Stimulated activated CD4-positive, alpha-beta T cell treated with anti-CD3 and anti-CD28 coated beads, TNF-alpha, amount 100 ng/mL, for 24 hours (primary cell): ENCODE measurements at regions not wholly inside any gene's neighbourhood (a gene's known extent, or its start where the extent isn't known, plus 50 kb on each side); places are given as distances from the start of the nearest gene placed in this dataset.
"Not testable (repeated sequence)": the region's sequence is repeated elsewhere in the genome, so short reads cannot be mapped to it uniquely, and the experiment has no call there.

ENCODE experiments used
- DNase-seq, 3 experiments: peaks; one replicate each; pipeline ENCODE4 v3.0.0-alpha.2; 2020; ENCODE audit warnings: low read depth in 3 of 3

DNA sequence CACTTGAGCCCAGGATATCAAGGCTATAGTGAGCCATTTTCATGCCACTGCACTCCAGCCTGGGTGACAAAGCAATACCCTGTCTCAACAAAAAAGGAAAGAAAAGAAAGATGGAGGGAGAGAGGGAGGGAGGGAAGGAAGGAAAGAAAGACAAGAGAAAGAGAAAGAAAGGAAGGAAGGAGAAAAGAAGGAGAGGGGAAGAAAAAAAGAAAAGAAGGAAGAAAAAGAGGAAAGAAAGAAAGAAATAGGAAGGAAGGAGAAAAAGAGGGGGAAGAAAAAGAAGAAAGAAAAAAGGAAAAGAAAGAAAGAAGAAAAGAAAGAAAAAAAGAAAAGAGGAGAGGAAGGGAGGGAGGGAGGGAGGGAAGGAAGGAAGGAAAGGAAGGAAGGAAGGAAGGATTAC, 321.5 kb upstream of the CNTNAP2 start:
- no peak for DNase-seq

GRCh38 chr7:145784809-145785780, 331.5 kb upstream of the CNTNAP2 start:
- DNase-seq, result no peak

DNA sequence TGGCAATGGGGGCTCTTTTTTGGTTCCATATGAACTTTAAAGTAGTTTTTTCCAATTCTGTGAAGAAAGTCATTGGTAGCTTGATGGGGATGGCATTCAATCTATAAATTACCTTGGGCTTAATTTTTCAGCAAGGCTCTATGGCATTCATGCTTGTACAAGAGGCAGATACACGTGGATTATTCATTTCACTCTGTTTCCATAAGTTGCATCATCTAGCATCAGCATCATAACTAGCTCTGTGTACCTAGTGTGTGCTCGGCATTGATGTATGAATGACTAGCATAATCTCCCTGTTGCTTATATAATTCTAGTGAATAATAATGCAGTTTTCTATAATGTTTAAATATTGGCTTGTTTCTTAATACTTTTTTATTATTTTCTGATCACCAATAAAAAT, 335.2 kb upstream of the CNTNAP2 start:
- DNase-seq, result not testable (repeated sequence)

- no peak for DNase-seq
Measured at GRCh38 chr7:145779140-145779539, 337.5 kb upstream of the CNTNAP2 start.

DNA sequence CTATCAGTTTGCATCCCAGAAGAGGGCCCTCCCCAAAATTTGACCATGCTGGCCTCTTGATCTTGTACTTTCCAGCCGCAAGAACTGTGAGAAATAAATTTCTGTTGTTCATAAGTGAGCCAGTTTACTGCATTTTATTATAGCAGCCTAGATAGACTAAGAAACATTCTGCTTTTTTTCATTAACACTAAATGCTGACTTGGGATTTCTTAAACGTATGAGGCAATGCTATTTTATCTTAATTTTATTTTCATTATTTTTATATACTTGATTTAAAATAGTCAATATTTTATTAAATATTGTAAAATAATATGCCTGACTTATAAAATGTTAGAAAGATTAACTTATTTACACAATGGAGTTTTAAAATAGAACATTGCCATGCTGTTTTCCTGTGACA, 341.8 kb upstream of the CNTNAP2 start:
- DNase-seq, result no peak

GRCh38 chr7:145753004-145753403, 363.6 kb upstream of the CNTNAP2 start:
- no peak for DNase-seq

- DNase-seq, result no peak
Measured at GRCh38 chr7:145737617-145738016, 379.0 kb upstream of the CNTNAP2 start.

DNA sequence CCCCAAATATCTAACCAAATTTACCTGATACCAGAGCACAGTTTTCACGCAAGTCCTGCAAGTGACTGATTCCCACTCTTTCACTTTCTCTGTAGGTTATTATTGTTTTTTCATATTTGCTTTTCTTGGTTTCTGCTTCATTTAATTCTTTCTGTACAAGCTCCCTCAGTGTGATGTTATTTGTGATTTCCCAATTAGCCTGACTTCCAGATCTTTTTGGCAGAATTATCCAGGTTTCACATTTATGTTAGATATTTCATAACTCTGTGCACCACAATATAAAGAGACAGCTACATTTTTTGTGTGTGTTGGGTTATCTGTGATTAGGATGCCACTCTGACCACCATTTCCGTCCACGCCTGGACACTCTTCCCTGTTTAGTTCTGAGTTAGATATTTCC, 381.5 kb upstream of the CNTNAP2 start:
- DNase-seq, result no peak

- no peak for DNase-seq
Measured at GRCh38 chr7:145732521-145732920, 384.1 kb upstream of the CNTNAP2 start.

- DNase-seq, result no peak
Measured at GRCh38 chr7:145729691-145730090, 386.9 kb upstream of the CNTNAP2 start.

DNA sequence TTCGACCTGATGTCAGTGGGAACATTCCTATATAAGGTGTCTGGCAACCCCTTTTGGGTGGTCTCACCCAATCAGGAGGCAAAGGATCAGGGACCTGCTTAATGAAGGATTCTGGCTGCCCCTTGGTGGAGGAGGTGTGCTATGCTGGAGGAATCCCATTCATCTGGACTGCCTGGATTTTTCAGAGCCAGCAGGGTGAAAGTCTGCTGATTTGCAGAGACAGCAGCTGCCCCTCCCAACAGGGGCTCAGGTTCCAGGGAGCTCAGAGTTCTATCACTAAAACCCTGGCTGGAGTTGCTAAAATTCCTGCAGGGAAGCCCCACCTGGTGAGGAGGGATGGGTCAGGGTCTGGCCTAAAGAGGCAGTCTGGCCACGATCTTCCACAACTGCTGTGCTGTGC, 398.5 kb upstream of the CNTNAP2 start:
- DNase-seq, result no peak

GRCh38 chr7:145700488-145700887, 416.1 kb upstream of the CNTNAP2 start:
- DNase-seq, result no peak

DNA sequence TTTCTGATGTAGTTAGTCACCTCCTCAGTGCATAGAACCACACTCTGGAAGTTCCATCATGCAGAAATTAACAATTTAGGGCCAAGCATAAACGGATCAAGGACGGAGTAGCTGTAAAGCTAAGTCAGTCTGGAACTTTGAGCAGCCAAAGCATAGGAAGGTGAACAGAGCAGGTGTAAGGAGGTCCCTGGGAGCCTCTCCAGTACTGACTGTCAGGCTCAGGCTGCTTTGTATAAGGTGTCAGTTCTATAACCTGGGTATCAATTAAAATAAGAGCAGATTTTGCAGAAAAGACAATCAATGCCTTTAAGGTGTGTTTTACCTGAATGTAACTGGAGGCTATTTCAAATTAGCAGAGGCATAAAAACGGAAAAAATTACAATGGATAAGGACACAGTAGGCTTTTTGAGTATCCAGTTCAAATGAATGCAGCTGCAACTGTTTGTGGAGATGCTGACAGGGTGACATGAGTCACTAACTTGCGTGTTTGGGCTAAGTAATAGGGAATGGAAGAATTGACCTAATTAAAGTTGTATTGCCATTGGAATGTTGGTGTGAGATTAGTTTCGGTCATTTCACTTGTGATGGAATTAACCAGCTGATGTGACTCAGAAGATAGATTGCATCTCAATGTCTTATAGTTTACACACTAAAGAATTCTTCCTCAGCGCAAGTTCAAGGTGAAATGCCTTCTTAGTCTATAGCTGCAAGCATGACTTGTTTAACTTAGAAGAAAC, 417.9 kb upstream of the CNTNAP2 start:
- DNase-seq, result no peak

DNA sequence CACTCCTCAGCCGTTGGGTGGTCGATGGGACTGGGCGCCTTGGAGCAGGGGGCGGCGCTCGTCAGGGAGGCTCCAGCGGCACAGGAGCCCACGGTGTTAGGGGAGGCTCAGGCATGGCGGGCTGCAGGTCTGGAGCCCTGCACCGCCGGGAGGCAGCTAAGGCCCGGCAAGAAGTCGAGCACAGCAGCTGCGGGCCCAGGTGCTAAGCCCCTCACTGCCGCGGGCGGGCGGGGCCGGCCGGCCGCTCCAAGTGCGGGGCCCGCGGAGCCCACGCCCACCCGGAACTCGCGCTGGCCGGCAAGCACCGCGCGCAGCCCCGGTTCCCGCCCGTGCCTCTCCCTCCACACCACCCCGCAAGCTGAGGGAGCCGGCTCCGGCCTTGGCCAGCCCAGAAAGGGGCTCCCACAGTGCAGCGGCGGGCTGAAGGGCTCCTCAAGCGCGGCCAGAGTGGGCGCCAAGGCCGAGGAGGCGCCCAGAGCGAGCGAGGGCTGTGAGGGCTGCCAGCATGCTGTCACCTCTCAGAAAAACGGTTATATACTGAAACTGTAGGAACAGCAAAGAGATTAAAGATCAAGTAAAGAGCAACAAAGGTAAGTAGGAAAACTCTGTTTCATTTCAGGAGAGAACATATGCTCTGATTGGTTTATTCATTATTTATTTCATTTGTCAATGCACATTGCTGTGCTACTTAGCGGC, 419.0 kb upstream of the CNTNAP2 start:
- not testable (repeated sequence) for DNase-seq

DNA sequence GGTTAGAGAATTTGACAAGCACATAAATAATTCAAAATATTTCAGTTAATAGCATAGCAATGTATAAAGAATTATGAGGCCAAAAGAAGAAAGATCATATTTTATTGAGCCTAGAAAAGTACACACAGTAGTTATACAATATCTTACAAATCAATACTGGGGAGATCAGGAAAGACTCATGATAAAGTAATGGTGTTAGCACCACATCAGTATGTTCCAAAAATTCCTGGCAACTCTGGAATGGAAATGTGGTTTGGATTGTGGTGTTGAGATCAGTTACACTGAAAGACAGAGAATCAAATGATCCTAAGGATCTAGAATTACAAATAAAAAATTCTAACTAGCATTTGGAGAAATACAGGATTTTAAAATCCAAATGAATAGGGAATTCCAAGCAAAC, 420.5 kb upstream of the CNTNAP2 start:
- no peak for DNase-seq

DNA sequence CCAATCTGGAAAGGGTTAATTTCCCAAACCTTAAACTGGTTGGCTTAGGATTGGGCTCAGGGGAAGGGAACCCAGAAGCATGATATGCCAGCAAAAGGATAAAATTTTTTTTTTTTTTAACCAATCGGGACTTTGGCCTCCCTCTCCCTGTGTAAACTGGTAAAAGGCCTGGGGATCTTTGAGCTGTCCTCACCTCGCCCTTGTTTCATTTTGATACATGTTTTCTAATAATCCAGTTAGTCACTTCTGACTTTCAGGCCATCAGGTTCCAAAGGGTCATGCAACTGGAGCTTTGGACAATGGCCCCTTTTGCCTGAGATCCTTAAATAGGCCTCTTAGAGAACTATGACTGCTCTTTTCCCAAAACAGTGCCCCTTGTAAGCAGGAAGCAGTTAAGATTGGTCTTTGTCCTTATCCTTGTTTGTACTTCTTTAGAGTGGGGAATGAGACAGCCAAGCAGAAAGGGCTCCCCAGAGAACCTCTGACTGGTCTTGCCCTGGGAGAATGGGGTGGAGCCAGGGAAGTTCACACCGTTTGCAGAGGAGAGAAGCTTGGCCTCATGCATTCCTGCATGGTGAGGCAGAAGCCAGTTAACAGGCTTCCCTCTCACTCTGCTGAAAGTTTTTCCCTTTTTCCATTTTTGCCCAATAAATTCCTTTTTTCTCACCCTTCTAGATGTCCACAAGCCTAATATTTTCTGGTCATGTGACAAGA, 424.2 kb upstream of the CNTNAP2 start:
- DNase-seq, result no peak

DNA sequence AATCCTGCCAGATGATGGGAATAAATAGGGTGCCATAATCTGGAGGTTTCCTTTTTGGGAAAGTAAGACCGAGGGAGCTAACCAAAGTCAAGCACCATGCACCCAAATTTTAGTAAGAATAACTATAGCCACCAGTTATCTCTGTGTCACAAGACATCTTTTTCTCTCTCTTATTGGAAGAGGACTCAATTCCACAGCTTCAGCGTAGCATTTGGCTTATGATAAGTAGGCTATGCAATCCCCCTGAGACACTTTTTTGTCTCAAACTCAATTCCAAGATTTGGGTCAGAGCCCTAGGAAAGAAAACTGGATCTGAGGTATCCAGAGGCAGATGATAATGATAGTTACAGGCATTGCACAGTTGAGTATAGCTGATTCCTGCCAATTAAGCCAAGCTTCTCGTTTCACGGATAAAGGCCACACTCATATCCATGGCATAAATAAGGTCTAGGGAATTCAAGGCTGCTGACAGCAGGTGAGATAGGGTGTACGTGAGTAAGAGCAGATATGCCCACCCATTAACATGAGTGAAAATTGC, 425.2 kb upstream of the CNTNAP2 start:
- no peak for DNase-seq

- DNase-seq, result no peak
Measured at GRCh38 chr7:145681646-145682045, 435.0 kb upstream of the CNTNAP2 start.

DNA sequence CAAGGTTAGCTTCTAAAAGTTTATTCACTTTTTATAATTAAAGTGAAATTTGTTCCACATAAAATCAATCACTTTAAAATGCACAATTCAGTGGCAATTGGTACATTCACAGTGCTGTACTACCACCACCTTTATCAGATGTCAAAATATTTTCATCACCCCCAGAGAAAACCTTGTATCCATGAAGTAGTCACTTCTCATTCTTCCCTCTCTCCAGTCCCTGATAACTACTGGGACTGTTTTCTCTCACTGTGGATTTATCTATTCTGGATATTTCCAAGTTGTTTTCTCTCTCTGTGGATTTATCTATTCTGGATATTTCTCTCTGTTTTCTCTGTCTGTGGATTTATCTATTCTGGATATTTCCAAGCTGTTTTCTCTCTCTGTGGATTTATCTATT, 435.4 kb upstream of the CNTNAP2 start:
- DNase-seq, result no peak

GRCh38 chr7:145665499-145666258, 450.9 kb upstream of the CNTNAP2 start:
- DNase-seq, result no peak

DNA sequence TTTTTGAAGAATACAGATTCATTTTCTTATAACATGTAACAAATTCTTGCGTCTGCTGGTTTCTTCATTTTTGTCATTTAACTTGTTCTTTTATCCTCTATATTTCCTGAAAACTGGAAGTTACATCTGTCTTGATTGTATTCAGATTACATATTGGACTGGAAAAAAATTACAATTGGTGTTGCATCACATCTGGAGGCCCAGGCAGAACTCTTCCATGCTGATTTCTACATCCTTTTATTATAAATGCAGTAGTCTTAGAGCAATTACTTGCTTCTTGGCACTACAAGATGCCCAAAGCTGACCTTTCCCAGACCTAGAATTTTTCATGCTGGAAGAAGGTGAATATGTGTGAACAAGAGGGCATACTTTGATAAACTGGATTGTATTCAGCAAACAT, 460.9 kb upstream of the CNTNAP2 start:
- no peak for DNase-seq
